ENCODE measurements at regions not wholly inside any gene's neighbourhood (a gene's known extent, or its start where the extent isn't known, plus 50 kb on each side); places are given as distances from the start of the nearest gene placed in this dataset.

- H3K27ac ChIP-seq, result no peak overlapping the region
- TF ChIP-seq CTCF (conservative IDR thresholded peaks at IDR 0.05), result no peak
Observed at GRCh38 chr6:170136541-170137175, 154.2 kb downstream of the DLL1 start.

GRCh38 chr6:170135821-170136471 lies 154.9 kb downstream of the DLL1 start:
- no peak overlapping the region for H3K27ac ChIP-seq
- no peak for TF ChIP-seq CTCF (conservative IDR thresholded peaks at IDR 0.05)

GRCh38 chr6:170135461-170135820 lies 155.4 kb downstream of the DLL1 start:
- no peak overlapping the region for H3K27ac ChIP-seq
- TF ChIP-seq CTCF (conservative IDR thresholded peaks at IDR 0.05), result no peak

GRCh38 chr6:170134471-170135440 lies 156.1 kb downstream of the DLL1 start:
- TF ChIP-seq CTCF (conservative IDR thresholded peaks at IDR 0.05), result no peak
- H3K27ac ChIP-seq, result no peak overlapping the region

GRCh38 chr6:170134031-170134470 lies 156.8 kb downstream of the DLL1 start:
- H3K27ac ChIP-seq, result no peak overlapping the region
- TF ChIP-seq CTCF (conservative IDR thresholded peaks at IDR 0.05), result no peak

- TF ChIP-seq CTCF (conservative IDR thresholded peaks at IDR 0.05), result no peak
- H3K27ac ChIP-seq, result no peak overlapping the region
Observed at GRCh38 chr6:170132561-170132991, 158.3 kb downstream of the DLL1 start.

GRCh38 chr6:170132011-170132521 lies 158.8 kb downstream of the DLL1 start:
- TF ChIP-seq CTCF (conservative IDR thresholded peaks at IDR 0.05), result no peak
- no peak overlapping the region for H3K27ac ChIP-seq
